Lung (tissue), 11 donors: ENCODE measurements at regions not wholly inside any gene's neighbourhood (a gene's known extent, or its start where the extent isn't known, plus 50 kb on each side); places are given as distances from the start of the nearest gene placed in this dataset.
A peak's percentile ranks its signal among the peaks of the same experiment; 100 is the strongest.

ENCODE experiments used
- ATAC-seq: fragments of 200-7000 bp; cut with Tn5 transposase; one replicate; pipeline ENCODE4 v1.9.1; 2020; ENCODE audit warnings: moderate number of reproducible peaks; ENCODE audit not compliant: insufficient read depth, low FRiP score
- DNase-seq, 3 donors: peaks; one replicate each; pipeline ENCODE4 v3.0.0-alpha.2; 2013 to 2017
- H3K27ac ChIP-seq, 2 donors: one replicate each; pipeline ENCODE4 v1.5.1; 2013; ENCODE audit warnings: mild to moderate bottlenecking in 2 of 2, moderate library complexity in 2 of 2, control low read depth in 1 of 2, inconsistent platforms in 1 of 2, low read depth in 1 of 2, low read length in 1 of 2
- H3K27me3 ChIP-seq, 3 donors: one replicate each; pipeline ENCODE4 v1.5.1; 2013; ENCODE audit warnings: low read length in 2 of 3; ENCODE audit not compliant: control insufficient read depth in 3 of 3, insufficient read depth in 3 of 3
- H3K36me3 ChIP-seq, 4 donors: one replicate each; pipeline ENCODE4 v1.5.1; 2013; ENCODE audit warnings: low read length in 4 of 4, mild to moderate bottlenecking in 1 of 4, moderate library complexity in 1 of 4; ENCODE audit not compliant: control insufficient read depth in 4 of 4, insufficient read depth in 4 of 4
- H3K4me1 ChIP-seq, 5 donors: one replicate each; pipeline ENCODE4 v1.5.1; 2013; ENCODE audit warnings: low read length in 5 of 5, mild to moderate bottlenecking in 2 of 5, moderate library complexity in 1 of 5; ENCODE audit not compliant: control insufficient read depth in 5 of 5, insufficient read depth in 5 of 5
- H3K4me3 ChIP-seq: one replicate; pipeline ENCODE4 v1.5.1; 2013; ENCODE audit warnings: mild to moderate bottlenecking, control low read depth, moderate library complexity
- H3K9ac ChIP-seq, 2 donors: one replicate each; pipeline ENCODE4 v1.5.1; 2013; ENCODE audit warnings: low read length in 2 of 2, control low read depth in 1 of 2; ENCODE audit not compliant: insufficient read depth in 1 of 2
- H3K9me3 ChIP-seq, 4 donors: one replicate each; pipeline ENCODE4 v1.5.1; 2013; ENCODE audit warnings: low read length in 3 of 4, mild to moderate bottlenecking in 1 of 4, moderate library complexity in 1 of 4; ENCODE audit not compliant: control insufficient read depth in 4 of 4, insufficient read depth in 3 of 4
- whole genome bisulfite sequencing, 2 donors: extraction: QIAGEN DNeasy Blood & Tissue Kit; methylation state at CpG; one replicate each; pipeline ENCODE4 v1.1.7; 2013; 5-methylcytosine and 5-hydroxymethylcytosine counted together
- TF ChIP-seq, protein P1 (sequence below): IDR thresholded peaks from 2 replicates; pipeline ENCODE4 v1.5.1; 2012; ENCODE audit warnings: mild to moderate bottlenecking; ENCODE audit errors: control extremely low read depth, extremely low read depth
- donor health status: control.
- donor health status: control.
- donor health status: Bipolar disorder and iron deficiency.
- donor health status: healthy.
- donor health status: DM: yes; HTN: yes; CAD: no.

DNA sequence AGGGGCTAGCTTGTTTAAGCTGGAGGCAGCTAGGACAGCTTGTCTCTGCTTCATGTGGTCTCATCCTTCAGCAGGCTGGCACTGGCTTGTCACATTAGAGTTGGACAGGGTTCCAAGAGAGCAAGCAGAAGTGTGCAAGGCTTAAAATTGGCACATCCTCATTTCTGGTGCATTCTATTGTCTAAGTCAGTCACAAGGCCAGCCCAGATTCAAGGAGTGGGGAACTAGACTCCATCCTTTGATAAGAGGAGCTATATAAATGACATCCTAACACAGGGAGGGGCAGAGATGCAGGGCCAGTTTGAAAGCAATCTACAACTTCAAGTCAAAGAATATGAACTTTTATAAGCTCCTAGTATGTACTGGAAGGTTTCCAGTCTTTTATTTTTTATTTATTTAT, 313.2 kb downstream of the PTTG2 start:
- no peaks in the 10 kb centered on the region for H3K27me3 ChIP-seq
- no peak overlapping the region for H3K4me3 ChIP-seq
- DNase-seq (no peak), ATAC-seq (no peak)
- no peaks in the 10 kb centered on the region for H3K36me3 ChIP-seq
- H3K9ac ChIP-seq = no peak overlapping the region
- TF ChIP-seq, protein P1, sequence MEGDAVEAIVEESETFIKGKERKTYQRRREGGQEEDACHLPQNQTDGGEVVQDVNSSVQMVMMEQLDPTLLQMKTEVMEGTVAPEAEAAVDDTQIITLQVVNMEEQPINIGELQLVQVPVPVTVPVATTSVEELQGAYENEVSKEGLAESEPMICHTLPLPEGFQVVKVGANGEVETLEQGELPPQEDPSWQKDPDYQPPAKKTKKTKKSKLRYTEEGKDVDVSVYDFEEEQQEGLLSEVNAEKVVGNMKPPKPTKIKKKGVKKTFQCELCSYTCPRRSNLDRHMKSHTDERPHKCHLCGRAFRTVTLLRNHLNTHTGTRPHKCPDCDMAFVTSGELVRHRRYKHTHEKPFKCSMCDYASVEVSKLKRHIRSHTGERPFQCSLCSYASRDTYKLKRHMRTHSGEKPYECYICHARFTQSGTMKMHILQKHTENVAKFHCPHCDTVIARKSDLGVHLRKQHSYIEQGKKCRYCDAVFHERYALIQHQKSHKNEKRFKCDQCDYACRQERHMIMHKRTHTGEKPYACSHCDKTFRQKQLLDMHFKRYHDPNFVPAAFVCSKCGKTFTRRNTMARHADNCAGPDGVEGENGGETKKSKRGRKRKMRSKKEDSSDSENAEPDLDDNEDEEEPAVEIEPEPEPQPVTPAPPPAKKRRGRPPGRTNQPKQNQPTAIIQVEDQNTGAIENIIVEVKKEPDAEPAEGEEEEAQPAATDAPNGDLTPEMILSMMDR = no peak
- no peaks in the 10 kb centered on the region for H3K9me3 ChIP-seq
- peaks cover 0 to 2% (median 0%) of the 10 kb centered on the region in 5 donors for H3K4me1 ChIP-seq
- no peak overlapping the region for H3K27ac ChIP-seq

DNA sequence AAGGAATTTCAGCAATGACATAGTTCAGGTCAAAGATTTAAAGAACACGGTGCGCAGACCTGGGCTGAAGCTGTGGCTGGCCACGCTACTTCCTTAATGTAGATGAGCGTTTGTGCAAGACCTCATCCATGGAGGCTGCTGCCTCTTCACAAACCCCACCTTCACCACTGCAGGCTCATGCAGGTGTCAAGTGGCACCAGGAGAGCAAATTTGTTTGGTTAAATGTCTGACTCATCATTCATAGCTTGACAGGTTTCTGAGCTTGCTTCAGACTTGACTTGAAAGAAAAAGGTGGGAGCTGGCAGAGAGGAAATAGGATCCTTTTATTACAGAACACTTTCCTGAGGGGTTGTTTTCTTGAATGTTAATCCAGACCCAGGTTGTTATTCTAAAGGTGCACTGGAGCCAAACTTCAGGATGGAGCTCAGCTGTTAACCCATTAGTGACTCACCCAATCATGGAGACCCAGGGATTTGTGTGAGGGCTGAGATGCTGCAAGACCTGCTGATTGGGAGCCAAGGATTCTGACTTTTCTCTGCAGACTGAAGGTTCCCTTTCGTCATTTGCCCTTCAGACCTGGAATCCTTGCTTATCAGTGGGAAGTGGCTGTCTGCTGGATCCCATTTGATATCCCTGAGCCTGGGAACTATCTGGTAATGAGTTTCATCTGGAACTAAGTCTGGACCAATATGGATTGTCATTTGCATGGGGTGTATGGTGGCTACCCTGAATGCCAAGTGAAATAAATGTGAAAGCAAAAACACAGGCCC, 315.3 kb downstream of the PTTG2 start:
- Histone ChIP-seq H3K27me3 (no peaks in the 10 kb centered on the region), H3K9ac (no peak overlapping the region), H3K4me1 (peaks cover 0 to 5% (median 0%) of the 10 kb centered on the region in 5 donors), H3K4me3 (no peak overlapping the region), H3K9me3 (no peaks in the 10 kb centered on the region), H3K36me3 (no peaks in the 10 kb centered on the region), H3K27ac (peak overlapping the region in 1 of 2 donors; percentile 17)
- peak in 2 of 3 donors; percentile 6 to 25 for DNase-seq
- TF ChIP-seq, protein P1 = no peak
- 54 to 56% methylated on average over 5 of the region's 5 CpGs for WGBS, 2 donors
- peak; percentile 87 for ATAC-seq

DNA sequence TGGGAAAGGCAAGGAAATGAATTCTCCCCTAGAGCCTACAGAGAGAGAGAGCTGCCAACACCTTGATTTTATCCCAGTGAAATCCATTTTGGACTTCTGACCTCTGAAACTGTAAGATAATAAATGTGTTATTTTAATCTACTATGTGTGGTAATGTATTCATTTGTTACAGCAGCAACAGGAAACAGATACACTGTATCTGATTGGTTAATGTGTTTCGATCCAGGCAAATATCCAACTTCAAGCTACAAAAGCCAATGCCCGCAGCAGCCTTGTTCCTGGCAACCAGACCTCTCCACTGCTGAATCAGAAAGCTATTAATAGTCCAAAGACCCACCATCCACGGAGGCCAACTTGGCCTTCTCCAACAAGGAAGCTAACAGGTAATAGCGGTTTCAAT, 318.1 kb downstream of the PTTG2 start:
- Histone ChIP-seq H3K36me3 (no peaks in the 10 kb centered on the region), H3K27ac (no peak overlapping the region), H3K27me3 (no peaks in the 10 kb centered on the region), H3K4me3 (no peak overlapping the region), H3K9me3 (no peaks in the 10 kb centered on the region), H3K4me1 (peaks cover 0 to 7% (median 3%) of the 10 kb centered on the region in 5 donors), H3K9ac (no peak overlapping the region)
- TF ChIP-seq, protein P1 = no peak
- no peak for ATAC-seq
- DNase-seq = no peak
- WGBS, 2 donors = 81 to 87% methylated on average over 4 of the region's 4 CpGs
